Dermis microvascular lymphatic vessel endothelial cell (primary cell): ENCODE measurements at regions not wholly inside any gene's neighbourhood (a gene's known extent, or its start where the extent isn't known, plus 50 kb on each side); places are given as distances from the start of the nearest gene placed in this dataset.

ENCODE experiments used
- DNase-seq, 2 donors: peaks; one replicate each; pipeline versions ENCODE4 v3.0.0 to v3.0.0-alpha.2; 2010; ENCODE audit warnings: low read depth in 2 of 2

DNA sequence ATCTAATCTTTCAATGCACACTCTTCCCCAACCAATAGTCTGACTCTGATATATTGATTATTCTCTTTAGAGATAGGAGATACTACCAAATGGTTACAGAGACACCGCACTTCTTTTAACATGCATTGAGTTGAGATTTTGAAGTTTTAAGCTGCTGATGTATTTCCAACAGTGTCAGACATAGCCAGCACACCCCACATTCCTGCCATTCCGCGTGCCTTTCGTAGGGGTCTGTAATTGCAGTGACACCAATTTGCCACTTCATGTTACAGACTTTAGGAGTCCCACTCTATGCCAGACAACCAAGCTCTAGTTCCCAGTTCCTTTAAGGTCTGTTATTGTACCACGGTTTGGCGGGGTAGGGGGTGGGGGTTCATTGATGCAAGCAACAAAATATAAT lies 618.2 kb upstream of the FRG1 start:
- DNase-seq: no peak

DNA sequence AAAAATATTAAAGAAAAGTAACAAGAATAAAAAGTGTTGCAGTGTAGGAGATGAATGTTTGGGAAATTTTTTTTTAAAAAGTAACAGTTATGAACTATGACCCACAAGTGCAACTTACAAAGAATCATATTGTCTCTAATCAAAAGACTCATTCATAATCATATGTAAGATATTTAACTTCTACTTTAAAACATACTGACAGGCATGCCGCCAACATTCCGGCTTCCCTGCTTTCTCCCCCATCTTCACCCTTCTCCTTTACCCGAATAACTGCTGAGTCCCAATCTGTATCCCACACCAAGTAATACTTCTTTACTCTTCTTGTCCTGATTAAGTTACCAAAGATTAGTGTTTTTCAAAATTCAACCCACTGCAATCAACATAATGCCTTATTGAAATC lies 598.8 kb upstream of the FRG1 start:
- DNase-seq: no peak

DNA sequence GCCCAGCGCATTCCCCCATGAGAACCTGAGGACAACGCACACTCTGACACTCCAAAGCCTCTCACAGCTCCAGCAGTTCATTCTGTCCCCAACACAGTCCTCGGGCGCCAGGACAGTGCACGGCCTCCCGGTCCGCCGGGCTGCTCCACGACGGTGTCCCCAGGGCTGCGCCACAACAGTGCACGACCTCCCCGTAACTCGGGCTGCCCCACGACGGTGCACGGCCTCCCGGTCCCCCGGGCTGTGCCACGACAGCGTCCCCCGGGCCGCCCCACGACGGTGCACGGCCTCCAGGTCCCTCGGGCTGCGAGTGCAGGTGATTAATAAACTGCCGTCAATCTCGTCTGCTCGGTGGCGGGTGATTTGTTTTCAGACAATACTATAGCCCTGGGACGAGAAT lies 585.1 kb upstream of the FRG1 start:
- no peak for DNase-seq

DNA sequence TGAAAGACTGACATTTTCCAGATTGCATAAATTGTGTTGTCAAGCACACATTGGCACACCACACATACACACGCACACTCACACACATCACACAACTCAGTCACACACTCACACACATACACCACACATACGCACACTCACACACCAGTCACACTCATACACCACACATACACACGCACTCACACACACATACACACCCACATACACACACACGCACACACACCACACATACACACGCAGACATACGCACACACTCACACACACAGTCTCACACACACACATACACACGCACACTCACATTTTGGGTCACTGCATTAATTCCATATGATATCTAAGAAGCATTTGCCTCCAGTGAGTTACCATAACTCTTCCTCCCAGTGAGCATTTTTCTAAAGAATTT lies 578.3 kb upstream of the FRG1 start:
- DNase-seq: no peak

DNA sequence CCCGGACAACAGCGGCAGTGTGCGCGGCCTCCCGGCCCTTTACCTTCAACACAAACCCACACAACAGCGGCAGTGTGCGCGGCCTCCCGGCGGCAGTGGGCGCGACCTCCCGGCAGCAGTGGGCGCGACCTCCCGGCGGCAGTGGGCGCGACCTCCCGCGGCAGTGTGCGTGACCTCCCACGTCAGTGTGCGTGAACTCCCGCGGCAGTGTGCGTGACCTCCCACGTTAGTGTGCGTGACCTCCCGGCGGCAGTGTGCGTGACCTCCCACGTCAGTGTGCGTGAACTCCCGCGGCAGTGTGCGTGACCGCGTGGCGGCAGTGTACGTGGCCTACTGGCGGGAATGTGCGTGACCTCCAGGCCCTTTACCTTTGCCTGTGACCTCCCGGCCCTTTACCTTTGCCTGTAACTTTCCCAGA lies 576.6 kb upstream of the FRG1 start:
- no peak for DNase-seq

DNA sequence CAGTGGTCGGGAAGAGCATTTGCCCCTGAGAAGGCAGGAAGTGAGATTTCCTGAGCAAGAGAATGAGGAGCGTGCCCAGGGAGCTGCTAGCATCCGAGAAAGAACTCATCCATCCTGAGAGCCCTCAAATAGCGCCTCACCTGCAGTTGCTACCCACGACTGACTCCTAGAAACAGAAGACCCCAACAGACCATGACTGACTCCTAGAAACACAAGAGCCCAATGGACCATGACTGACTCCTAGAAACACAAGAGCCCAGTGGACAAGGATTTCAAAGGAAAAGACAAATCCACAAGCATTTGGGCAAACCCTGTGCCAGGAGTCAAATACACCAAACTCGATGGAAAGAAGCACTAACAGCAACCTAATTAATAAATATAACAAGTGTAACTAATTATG lies 575.2 kb upstream of the FRG1 start:
- no peak for DNase-seq

DNA sequence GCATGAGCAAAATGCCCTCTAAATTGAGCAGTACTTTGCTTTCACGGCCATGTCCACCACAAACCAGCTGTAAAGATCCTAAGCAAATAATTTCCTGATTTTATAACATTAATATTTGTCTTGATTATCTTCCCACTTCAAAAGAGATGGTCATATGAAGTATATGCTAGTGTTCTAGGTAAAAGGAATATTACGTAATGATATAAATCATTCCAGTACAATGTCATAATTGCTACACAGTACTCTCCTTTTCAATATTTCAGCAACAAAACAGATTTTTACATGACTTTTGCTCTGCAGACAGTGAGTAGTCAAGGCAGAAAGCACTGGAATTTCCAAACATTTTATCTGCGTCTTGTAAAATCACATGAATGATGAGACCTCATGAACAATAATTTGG lies 572.8 kb upstream of the FRG1 start:
- no peak for DNase-seq

DNA sequence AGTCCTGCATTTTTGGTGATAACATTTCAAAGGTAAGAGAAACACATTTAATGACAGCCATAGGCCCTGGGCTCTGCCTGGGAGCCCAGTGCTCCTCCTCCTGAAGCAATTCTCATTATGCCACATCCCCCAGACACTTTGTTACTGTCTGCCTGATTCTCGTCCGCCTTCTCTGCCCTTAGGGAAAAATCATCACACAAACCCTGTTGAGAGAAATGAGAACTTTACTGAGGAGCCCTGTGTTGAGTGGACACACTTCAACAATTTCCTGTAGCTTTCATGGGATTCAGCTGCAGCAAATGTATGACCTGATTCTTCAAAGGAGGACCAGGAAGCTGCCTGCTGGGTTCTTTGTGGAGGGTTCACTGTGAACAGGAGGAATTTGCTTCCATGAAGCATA lies 566.5 kb upstream of the FRG1 start:
- no peak for DNase-seq

DNA sequence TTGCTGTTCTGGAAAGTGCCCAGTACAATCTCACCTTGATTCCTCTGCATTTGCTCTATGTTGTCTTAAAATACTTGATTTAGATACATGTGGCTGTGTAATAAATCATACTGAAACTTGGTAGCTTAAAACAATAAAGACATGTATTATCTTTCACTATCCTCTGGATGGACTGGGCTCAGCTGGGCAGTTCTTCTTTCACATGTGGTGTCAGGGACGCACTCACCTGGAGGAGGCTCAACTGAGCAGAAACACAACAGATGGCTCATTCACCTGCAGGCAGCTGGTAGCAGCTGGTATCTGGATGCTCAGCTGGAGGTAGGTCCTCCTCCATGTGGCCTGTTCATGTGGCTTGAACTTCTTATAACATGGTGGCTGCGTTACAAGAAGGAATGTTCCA lies 563.8 kb upstream of the FRG1 start:
- DNase-seq: no peak

DNA sequence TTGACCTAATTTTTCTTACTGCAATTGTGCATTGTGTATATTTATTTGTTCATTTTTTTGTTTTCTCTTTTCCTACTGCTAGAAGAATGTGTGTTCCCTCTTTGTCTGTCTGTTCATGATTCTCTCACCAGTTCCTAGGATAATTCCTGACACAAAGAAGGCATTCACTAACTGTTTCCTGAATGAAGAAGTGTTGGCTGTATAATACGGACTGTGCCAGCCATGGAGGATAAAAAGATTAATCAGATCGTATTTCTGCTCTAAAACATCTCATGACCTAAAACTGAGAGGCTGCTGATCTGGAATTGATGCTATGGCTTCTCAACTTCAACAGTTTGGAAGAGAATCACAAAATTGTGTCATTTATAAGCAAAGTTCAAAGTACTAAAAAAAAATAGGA lies 563.1 kb upstream of the FRG1 start:
- DNase-seq: no peak

DNA sequence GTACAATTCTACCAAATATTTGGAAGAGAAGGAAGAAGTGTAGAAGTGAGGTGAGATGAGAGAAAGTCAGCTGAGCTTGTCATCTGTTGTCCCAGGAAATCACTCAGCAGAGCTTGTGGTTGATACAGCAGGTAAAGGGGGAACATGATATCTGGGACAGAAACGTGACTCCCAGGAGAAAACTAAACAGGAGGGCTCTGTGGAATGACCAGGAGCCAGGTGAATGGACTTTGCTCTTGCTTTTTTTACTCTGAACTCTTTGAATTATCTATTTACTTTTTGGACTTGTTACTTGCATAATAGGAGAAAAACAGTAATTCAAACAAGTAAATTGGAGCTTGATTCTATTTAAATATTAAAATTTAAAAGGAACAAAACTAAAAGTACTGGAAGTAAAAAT lies 555.6 kb upstream of the FRG1 start:
- no peak for DNase-seq

DNA sequence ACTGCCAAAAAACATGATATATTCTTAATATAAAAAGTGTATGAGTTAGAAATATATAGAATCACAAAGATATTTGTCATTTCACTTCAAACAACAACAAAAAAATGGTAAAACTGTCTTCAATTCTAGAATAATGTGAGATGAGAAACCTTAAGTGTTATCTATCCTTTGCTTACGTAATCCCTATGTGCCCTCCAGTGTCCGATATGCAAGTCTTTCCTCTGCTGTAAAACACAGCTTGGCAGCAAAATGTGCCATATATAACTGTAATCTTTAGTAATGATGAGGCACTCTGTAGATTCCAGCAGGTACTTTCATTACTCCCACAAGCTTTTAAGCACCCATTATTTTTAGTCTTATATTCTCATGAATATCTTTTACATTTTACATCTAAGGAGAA lies 555.1 kb upstream of the FRG1 start:
- DNase-seq: no peak

DNA sequence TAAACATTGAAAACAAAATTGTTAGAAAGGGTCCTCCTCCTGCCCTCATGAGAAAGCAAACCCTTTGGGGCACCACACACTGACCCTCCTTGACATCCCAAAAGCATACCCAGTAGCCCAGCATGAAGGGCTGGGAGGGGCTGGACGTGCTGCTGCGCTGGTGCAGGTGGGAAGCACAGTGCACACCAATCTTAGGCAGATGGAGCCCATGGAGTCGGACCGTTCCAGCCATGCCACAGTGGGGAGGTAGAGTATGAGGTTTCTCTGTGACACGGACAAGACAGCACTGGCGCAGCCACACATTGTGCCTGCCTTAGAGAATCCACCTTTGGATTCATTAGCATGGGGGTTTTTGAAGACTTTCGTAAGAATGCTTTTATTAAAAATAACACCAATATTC lies 544.2 kb upstream of the FRG1 start:
- no peak for DNase-seq

DNA sequence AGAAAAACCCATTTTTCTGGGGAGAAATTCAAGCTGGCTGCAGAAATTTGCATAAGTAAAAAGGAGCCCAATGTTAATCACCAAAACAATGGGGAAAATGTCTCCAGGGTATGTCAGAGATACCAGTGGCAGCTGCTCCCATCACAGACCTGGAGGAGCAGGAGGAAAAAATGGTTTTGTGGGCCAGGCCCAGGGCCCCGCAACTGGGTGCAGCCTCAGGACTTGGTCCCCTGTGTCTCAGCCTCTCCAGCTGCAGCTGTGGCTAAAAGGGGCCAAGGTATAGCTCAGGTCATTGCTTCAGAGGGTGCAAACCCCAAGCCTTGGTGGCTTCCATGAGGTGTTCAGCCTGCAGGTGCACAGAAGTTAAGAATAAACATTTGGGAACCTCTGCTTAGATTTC lies 536.4 kb upstream of the FRG1 start:
- DNase-seq: no peak

DNA sequence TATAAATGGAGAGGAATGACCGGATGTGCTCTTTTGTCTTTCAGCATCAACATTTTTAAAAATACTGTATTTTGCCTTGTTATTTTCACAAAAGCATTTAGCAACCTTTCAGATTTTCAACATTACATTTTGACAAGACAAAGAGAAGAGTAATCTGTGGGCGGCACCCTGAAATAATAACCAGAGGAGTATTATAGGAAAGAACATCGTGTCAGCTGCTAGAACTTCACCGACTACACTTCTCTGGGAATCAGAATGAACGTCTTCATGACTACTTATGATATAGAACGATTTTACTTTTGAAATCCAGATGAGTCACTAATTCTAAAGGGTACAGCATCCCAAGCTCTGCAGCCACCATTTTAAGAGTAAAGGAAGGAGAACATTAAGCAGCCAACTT lies 531.5 kb upstream of the FRG1 start:
- no peak for DNase-seq

DNA sequence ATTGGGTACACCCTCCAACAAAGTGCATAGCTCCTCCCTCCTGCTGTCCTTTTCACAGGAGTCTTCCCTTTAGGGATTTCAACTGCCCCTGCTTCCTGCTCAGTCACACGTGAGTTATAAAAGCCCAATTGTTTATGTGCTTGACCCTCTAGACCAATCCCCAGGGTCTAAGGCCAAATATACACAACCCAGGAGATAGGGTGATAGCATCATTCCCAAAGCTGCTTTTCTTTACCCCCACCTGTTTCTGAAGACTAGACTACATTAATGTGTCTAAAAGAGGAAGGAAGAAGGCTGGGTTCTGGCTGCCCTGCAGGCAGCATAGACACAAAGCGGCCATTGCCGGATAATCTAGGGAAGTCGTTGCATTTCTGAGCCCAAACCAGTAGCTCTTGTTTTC lies 526.7 kb upstream of the FRG1 start:
- DNase-seq: no peak

DNA sequence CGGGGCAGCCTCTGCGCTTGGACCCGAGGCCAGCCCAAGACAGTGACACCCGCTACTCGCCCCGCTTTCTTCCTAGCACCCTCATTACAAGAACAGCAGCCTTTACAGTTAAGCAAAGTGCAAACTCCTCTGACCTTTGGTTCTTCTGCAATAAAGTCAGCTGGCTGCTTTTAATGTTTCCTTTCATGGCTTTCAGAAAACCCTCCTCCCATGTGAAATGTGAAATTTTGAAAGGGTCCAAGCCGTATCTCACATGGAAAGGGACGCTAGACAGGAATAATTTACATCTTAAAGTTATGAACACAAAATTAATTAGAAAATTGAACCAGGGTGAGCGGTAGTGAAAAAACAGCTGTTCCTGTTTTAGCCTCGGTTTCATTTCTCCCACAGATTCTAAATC lies 520.1 kb upstream of the FRG1 start:
- no peak for DNase-seq

DNA sequence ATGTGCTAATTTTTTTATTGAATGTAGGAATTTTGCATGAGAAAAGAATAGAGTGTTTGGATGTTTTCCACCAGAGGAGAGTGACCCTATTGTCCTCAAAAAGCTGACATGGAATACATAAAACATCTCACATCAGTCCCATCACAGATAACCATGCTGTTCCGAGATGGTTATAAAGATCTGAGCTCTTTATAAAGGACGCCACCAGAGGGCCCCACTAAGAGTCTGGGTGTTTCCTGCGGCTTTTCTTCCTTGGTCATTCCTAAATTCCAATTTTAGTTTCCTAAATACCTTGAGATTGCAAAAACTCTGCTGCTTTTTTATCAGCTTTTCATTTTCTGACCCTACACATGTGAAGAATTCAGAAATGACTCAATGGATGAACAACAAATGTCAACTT lies 504.5 kb upstream of the FRG1 start:
- DNase-seq: no peak

DNA sequence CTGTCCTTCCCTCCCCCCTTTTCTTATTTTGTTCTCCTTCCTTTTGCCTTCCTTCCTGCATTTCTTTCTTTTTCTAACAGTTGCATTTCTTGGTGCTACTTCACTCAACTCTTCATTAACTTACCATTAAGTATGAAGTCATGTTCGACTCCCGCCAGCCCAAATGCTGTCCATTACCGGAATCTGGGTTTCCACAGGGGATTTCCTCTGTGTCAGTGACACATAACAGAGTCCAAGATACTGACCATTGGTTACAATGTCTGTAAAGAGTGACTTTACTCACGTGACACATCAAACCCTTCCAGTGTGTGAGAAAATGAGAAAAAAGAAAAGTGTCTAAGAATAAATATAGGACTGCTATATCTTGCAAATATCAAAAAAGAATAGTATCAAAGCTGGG lies 500.0 kb upstream of the FRG1 start:
- no peak for DNase-seq

DNA sequence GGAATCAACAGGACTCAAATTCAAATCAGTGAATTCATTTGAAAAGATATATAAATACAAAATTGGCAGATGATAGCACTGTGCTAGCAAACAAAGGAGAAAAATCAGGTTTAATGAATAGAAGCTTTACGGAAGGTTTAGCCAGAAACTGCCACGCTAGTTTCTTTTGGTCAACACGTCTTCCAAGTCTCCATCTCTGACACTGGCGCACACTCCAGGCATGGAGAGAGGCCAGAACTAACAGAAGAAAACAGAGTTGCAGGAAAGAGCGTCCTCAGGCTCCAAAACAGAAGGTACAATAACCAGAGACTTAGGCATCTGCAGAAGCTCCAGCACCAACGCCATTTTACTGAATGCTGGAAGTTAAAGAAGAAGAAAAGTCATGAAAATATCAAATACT lies 497.3 kb upstream of the FRG1 start:
- no peak for DNase-seq

DNA sequence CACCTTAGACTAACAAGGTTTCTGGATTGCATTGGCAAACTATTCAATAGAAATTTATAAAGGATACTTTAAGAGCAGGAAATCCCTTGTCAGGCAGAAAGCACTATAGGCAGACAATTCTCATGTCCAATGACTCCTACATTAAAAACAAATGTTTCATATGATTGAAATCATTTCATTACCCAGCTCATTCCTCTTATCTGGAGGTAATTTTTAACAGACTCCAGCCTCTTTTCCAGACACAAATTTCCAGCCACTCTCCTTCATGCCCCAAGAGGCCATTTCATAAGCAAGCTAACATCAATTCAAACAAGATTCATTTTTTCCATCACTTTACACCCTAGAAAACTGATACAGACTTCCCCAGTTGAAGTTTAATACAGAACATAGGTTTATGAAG lies 495.1 kb upstream of the FRG1 start:
- no peak for DNase-seq

DNA sequence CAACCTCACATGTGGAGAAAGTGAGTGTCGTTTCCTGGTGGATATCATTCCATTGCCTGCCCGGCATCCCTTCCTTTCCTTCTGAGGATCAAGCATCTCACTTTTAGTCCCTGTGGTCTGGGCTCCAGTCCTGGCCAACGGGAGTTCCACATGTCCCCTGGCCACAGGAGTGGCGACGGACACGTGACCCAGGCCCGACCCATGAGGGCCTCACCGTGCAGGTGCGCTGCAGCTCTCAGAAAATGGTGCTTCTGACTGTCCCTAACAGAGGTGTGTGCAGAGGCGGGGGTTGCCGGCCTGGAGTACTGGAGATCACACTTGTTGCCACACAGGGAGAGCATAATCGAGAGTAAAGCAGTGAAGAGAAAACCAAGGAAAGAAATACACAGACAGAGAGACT lies 476.9 kb upstream of the FRG1 start:
- no peak for DNase-seq

DNA sequence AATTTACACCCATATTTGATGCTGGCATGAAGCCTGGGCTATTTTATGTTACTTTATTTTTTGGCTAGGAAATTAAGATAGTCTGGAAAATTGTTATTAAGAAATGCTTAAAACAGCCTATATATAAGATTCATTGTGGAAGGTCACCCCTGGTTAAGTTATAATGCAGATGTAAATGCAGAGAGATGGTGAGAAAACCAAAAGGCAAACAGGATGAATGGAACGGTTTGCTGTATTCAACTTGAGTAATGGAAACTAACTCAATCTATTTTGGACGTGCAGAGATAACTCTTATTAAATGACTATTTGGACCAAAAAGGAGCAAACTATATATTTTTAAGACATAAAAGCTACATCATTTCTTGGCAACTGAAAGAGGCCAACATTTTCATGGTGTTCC lies 446.3 kb upstream of the FRG1 start:
- DNase-seq: no peak

DNA sequence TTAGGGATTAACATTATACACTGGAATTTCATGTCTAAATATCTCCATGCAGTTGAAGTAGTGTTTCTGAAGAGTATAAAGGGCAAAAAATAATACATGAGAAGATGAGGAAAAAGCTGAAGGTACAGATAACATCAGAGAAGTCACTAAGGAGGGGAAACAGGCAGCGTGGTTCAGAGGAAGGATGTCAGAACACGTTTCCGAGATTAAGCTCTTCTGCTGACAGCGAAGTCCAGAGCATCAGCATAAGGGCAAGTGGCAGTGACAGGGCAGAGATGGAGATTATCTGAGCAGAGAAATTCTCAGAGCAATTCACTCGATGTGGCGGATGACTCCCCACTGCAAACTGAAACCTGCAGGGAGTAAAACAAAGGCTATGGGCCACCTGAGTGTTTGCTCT lies 443.2 kb upstream of the FRG1 start:
- DNase-seq: no peak

DNA sequence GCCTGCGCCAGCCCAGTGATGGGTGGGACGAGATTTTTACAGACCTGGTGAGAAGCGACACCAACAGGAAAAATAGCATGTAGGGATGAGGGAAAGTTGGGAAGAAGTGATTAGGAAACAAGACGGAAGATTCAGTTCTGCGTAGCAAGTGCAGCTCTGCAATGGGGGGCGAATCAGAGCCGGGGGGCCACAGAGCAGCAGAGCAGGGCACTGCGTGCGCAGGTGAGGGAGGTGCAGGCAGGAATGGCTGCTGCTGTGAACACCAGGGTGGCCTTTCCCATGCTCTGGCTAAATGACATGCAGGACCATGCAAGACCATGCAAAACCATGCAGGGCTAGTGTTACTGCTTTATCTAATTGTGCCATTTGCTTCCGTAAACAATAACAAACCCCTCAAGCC lies 442.7 kb upstream of the FRG1 start:
- no peak for DNase-seq
